Ureter (tissue), 1 donor: ENCODE measurements at regions not wholly inside any gene's neighbourhood (a gene's known extent, or its start where the extent isn't known, plus 50 kb on each side); places are given as distances from the start of the nearest gene placed in this dataset.

ENCODE experiments used
- DNase-seq: peaks from one replicate; pipeline ENCODE4 v3.0.0-alpha.2; 2020; ENCODE audit warnings: low spot score
- donor health status: DM: yes; HTN: yes; CAD: no.

DNA sequence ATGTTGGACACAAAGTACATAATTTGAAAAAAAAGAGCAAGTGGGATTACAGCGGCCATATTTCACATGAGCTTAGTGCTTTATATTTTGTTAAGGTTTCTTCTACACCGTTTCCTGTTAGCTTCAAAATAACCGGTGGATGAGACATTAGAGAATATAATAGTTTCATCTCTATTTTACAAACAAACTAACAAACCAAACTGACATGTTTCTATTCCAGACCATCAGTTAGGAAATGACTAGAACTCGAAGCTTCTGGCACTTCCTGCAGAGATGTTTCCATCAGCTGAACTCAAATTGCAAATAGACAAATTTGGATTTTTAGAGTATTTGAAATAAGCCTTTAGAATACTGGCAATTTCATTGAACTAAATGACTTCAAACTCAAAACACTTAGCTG is 86.5 kb downstream of the MTRR start:
- no peak for DNase-seq

GRCh38 chr5:7957329-7957728 is 88.4 kb downstream of the MTRR start:
- no peak for DNase-seq

GRCh38 chr5:7960142-7960541 is 91.2 kb downstream of the MTRR start:
- no peak for DNase-seq

GRCh38 chr5:7961540-7961939 is 92.6 kb downstream of the MTRR start:
- DNase-seq: no peak

DNA sequence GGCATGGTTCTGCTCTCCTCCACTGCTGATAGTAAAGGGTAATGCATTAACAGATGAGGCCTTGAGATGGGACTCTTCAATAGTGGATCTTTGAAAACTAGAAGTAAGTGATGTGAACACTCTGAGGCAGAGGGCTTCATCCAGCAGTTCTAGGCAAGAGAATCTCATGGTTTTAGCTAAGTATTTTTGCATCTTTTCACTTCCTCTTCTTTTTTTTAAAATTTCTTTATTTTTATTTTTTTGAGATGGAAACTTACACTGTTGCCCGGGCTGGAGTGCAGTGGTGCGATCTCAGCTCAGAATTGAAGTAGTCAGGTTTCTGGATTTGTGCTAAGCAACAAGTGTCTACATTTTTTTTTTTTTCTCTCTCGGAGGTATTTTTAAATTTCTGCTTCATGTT is 101.9 kb downstream of the MTRR start:
- no peak for DNase-seq

GRCh38 chr5:7976411-7977190 is 107.7 kb downstream of the MTRR start:
- DNase-seq: no peak

DNA sequence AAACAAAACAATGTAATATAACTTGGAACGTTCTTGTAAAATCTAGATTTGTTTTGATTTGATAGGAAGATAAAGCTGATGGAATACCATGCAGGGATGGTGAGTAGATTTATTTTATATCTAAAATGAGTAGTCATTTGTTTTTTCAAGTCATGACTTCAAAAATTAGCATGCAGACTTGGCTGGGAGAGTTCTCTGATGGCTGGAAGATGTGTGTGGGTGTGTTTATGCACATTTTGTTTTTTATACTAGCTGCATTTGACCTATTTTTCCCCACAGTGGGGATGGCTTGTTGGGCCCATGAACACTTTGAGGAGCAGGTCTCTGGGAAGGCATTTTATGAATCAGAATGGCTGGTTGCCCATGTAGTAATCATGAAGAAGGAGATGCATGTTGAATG is 109.2 kb downstream of the MTRR start:
- no peak for DNase-seq

GRCh38 chr5:7978991-7979390 is 110.0 kb downstream of the MTRR start:
- no peak for DNase-seq

- no peak for DNase-seq
Observed at GRCh38 chr5:7980881-7981280, 111.9 kb downstream of the MTRR start.

GRCh38 chr5:7983433-7983832 is 114.5 kb downstream of the MTRR start:
- no peak for DNase-seq

GRCh38 chr5:7991125-7991821 is 122.3 kb downstream of the MTRR start:
- no peak for DNase-seq

DNA sequence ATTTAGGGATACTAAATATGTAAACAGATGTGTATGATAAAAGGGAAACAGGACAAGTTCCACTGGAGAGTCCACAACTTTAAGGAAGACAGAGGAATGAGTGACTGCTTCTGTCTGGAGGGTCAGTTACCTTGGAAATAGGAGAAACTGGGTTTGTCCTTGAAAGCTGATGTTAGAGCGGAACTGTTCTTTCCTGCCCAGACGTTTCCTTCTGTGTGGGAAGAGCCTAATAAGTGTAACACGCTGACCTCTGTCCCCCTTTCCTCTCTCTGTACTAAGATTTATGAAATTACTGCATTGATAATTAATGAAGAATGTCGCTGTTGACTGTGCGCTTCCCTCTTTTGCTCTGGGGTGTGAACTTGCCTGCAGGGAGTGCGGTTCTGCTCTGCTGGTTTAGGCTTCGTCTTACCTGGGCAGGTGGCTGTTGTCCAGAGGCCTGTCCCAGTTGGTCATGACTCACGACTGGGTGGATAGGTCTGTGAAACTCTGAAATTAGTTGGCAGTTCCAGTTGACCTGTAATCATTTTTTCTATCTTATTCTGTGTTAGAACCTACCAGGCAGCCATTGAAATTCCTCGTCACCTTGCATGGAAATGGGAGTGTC is 126.8 kb downstream of the MTRR start:
- DNase-seq: no peak

DNA sequence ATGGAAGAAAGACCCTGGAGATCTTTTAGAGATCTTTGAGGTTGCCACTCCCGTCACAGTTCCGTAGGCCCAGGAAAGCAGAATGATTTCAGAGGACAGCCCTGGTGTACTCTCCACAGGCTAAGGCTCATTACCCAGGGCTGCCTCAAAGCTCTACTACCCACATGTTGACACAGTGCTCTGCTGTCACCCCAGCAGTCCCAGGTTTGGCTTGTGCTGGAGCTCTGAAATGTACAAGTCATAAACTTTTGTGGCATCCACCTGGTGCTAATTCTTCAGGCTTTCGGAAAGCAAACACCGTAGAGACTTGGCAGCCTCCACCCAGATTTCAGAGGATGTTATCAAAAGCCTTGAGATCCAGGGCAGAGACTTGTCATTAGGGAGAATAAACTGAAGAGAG is 136.5 kb downstream of the MTRR start:
- no peak for DNase-seq

- no peak for DNase-seq
Observed at GRCh38 chr5:8012131-8012977, 143.4 kb downstream of the MTRR start.

DNA sequence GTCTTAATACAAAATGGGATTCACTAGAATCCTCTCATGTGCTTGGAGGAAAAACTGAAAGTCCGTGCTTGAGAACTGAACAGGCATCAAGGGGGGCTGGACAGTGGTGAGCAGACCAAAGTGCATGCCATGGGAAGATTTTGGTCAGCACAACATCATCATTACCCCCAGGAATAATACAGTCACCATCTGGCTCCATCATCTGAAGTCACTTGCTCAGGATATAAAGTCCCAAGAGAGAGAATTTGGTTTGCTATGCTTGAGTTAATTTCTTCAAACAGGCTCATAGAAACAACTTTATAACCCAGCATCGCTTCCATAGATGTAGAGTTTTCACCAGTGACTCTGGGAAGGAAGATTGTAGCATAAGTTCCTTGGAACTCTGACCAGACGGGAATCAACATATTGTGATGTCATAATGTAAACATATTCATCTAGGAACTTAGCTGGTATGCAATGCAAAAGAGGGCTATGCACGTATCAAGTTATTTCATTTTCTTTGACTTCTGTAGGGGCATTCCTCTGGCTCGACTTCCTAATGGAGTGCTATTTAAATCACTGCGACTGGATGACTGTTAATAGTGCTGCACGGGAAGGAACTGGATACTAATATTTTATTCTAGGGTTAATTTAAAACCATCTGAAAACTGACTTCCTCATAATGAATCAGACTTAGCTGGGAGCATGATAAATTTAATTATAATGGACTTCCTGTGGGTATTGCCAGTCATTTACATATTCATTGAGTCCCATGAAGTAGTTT is 145.2 kb downstream of the MTRR start:
- no peak for DNase-seq

- no peak for DNase-seq
Observed at GRCh38 chr5:8019719-8020218, 150.8 kb downstream of the MTRR start.

GRCh38 chr5:8020861-8021514 is 152.0 kb downstream of the MTRR start:
- DNase-seq: no peak

DNA sequence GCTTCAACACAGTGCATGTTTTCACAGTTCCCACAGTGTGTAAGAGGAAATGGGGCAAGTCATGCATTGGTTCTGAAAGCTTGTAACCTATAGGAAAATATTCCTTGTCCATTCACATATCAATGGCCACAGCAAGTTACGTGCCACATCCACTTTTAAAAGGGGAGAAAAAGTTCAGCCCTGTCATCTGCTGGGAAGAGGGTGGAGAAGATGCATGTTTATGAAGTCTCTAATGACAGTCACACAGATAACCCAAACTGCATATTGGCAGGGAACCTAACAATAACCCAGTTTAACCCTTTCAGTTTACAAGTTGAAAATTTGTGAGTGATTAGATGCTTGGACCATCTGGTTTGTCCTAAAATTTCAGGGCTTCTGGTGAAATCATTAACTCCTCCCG is 159.3 kb downstream of the MTRR start:
- DNase-seq: no peak

DNA sequence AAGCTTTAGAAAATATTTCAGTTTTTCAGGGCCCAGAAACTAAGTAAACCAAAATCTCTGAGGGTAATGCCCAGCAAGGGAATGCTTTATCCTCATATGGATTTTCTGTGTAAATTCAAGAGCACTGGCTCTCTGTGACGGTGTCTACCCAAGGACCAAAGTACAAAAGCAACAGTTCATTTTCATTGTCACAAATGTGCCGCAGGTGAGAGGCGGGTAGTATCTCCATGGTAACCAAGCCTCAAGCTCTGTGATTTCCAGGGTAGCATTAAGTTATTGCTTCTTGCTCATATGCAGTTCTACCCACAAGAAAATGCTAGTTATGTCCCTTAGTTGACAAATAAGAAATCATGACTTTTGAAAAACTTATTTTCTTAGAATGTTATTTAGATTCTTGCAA is 164.3 kb downstream of the MTRR start:
- DNase-seq: no peak

DNA sequence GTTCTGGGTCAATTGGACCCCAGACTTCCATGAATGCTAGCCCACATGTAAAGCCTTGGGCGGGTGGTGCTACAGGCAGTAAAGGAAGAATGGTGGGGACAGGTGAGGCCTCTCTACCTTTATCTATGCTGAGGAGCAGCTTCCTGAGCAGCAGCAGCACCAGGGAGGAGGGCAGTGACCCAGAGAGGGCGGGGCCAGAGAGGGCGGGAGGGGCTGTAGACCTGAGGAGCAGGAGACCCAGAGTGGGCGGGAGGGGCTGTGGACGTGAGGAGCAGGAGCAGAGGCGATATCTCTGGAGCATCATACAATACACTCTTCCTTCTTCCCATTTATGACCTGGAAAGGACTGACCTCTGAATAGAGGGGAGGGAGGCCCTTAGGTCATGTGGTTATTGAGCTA is 165.9 kb downstream of the MTRR start:
- no peak for DNase-seq

GRCh38 chr5:8048920-8049319 is 180.0 kb downstream of the MTRR start:
- DNase-seq: no peak
